ENCODE measurements at regions not wholly inside any gene's neighbourhood (a gene's known extent, or its start where the extent isn't known, plus 50 kb on each side); places are given as distances from the start of the nearest gene placed in this dataset.
"Not testable (repeated sequence)": the region's sequence is repeated elsewhere in the genome, so short reads cannot be mapped to it uniquely, and the experiment has no call there.

- DNase-seq (ENCODE audit: low read depth, low spot score): peak; percentile 23
- H3K4me3 ChIP-seq (ENCODE audit: low read depth, low read length): no peak overlapping the region
- in situ Hi-C loops (cut with HindIII; ENCODE audit: low sequenced_read_pairs): no loop called here
These were observed 572.5 kb downstream of the MAGEB5 start for GRCh38 chrX:26788402-26788998.

DNA sequence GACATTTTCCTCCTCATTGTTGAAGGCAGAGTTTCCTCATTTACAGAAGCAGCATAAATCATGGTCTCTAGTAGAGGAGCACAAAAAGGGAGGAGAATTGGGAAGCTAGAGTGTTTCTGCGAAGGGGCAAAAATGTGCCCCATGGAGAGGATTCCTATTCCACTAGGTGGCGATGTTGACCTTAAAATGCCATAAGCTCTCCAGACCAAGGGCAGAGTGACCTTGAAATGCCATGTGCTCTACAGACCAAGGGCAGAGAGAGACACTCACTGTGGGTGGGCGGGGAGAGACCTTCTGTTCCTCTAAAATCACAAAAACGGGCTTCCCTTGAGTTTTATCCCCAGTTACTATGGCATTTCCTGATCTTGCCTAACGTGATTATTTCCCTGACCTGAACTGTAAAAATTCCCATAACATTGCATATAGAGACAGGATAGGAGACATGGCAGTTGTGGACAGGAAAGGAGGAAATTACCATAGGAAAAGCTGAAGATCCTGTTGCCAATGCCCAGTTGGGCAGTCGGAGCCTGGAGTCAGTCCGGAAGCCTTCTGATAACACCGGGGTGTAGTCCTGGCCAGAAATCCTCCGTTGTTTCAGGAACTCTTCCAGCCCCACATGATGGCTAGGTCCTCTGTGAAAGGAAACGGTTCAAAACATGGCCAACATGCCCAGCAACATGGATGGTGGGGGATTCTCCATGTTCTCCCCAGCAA is 567.7 kb downstream of the MAGEB5 start:
- no peak overlapping the region for H3K4me3 ChIP-seq (ENCODE audit: low read depth, low read length)
- TF ChIP-seq, protein P1, sequence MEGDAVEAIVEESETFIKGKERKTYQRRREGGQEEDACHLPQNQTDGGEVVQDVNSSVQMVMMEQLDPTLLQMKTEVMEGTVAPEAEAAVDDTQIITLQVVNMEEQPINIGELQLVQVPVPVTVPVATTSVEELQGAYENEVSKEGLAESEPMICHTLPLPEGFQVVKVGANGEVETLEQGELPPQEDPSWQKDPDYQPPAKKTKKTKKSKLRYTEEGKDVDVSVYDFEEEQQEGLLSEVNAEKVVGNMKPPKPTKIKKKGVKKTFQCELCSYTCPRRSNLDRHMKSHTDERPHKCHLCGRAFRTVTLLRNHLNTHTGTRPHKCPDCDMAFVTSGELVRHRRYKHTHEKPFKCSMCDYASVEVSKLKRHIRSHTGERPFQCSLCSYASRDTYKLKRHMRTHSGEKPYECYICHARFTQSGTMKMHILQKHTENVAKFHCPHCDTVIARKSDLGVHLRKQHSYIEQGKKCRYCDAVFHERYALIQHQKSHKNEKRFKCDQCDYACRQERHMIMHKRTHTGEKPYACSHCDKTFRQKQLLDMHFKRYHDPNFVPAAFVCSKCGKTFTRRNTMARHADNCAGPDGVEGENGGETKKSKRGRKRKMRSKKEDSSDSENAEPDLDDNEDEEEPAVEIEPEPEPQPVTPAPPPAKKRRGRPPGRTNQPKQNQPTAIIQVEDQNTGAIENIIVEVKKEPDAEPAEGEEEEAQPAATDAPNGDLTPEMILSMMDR (IDR thresholded peaks at IDR 0.05; ENCODE audit: low read depth, low read length): peak; percentile 55
- in situ Hi-C loops (cut with HindIII; ENCODE audit: low sequenced_read_pairs): no loop called here
- peak; percentile 20 for DNase-seq (ENCODE audit: low read depth, low spot score)

More at GRCh38 chrX:26788402-26788998, 572.5 kb downstream of the MAGEB5 start:
- TF ChIP-seq, protein P1 (IDR thresholded peaks at IDR 0.05; ENCODE audit: low read depth, low read length): no peak

GRCh38 chrX:26778320-26778888 is 562.4 kb downstream of the MAGEB5 start:
- DNase-seq (ENCODE audit: low read depth, low spot score): peak; percentile 5
- TF ChIP-seq, protein P1 (IDR thresholded peaks at IDR 0.05; ENCODE audit: low read depth, low read length): no peak
- no peak overlapping the region for H3K4me3 ChIP-seq (ENCODE audit: low read depth, low read length)
- in situ Hi-C loops (cut with HindIII; ENCODE audit: low sequenced_read_pairs): no loop called here

GRCh38 chrX:26762253-26762652 is 546.3 kb downstream of the MAGEB5 start:
- TF ChIP-seq, protein P1 (IDR thresholded peaks at IDR 0.05; ENCODE audit: low read depth, low read length): no peak
- no peak for DNase-seq (ENCODE audit: low read depth, low spot score)
- H3K4me3 ChIP-seq (ENCODE audit: low read depth, low read length): no peak overlapping the region
- in situ Hi-C loops (cut with HindIII; ENCODE audit: low sequenced_read_pairs): no loop called here

DNA sequence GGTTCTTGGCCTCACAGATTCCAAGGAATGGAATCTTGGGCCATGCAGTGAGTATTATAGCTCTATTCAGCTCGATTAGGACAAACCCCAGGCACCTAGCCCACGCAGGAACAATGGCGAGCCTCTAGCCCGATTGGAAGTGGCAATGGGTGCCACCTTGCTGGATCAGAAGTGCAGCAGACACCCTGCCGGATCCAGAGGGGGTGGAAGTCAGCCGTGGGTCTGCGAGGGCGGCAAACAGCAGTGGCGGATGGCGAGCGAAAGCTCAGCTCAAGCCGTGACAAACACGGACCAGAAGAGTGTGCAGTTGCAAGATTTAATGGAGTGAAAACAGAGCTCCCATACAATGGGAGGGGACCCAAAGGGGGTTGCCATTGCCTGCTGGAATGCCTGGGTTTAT is 539.8 kb downstream of the MAGEB5 start:
- in situ Hi-C loops (cut with HindIII; ENCODE audit: low sequenced_read_pairs); DNase-seq (ENCODE audit: low read depth, low spot score); H3K4me3 ChIP-seq (ENCODE audit: low read depth, low read length): not testable (repeated sequence)

DNA sequence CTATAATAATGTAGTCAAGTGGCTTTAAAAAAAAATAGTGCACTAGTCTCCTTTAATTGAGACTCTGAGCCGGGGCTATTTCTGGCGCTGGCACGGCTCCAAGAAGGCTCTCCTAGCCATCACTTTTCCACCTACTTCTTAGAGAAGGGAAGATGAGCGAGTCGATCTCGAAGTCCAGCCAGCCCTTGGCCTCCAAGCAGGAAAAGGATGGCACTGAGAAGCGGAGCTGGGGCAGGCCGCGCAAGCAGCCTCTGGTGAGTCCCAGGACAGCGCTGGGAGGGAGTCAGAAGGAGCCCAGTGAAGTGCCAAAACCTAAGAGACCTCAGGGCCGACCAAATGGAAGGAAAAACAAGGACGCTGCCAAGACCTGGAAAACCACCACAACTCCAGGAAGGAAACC is 531.9 kb downstream of the MAGEB5 start:
- no peak for DNase-seq (ENCODE audit: low read depth, low spot score)
- TF ChIP-seq, protein P1 (IDR thresholded peaks at IDR 0.05; ENCODE audit: low read depth, low read length): no peak
- H3K4me3 ChIP-seq (ENCODE audit: low read depth, low read length): no peak overlapping the region
- in situ Hi-C loops (cut with HindIII; ENCODE audit: low sequenced_read_pairs): no loop called here

Measured in astrocyte of the spinal cord (primary cell).